GM21447 (cell line): ENCODE measurements at regions not wholly inside any gene's neighbourhood (a gene's known extent, or its start where the extent isn't known, plus 50 kb on each side); places are given as distances from the start of the nearest gene placed in this dataset.
"Not testable (repeated sequence)": the region's sequence is repeated elsewhere in the genome, so short reads cannot be mapped to it uniquely, and the experiment has no call there.

Experiments
- ATAC-seq: cut with Tn5 transposase; IDR thresholded peaks from one replicate; pipeline ENCODE4 v1.9.1; 2021; ENCODE audit not compliant: unreplicated experiment

DNA sequence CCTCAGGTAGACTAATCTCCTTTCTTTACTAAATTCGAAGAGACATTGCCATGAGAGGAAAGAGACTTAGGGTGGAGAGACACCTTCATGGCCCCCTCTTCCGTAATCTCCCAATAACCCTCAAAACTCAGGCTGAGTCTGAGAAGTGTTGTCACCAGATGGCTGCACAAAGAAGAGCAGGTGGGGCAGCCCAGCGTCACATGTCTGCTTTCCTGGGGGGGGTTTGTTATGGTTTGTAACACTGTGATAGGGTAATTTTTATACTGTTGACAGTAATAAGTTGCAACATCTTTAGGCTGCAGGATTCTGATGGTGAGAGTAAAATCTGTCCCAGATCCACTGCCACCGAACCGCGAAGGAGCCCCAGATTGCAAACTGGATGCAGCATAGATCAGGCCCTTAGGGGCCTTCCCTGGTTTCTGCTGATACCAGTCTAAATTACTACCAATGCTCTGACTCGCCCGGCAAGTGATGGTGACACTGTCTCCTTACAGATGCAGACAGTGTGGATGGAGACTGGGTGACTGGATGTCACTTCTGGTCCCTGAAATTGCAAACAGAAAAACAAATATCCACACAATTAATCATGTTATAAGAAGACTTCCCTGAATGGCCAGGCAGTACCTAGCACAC is 595.1 kb downstream of the RPIA start:
- ATAC-seq: not testable (repeated sequence)

DNA sequence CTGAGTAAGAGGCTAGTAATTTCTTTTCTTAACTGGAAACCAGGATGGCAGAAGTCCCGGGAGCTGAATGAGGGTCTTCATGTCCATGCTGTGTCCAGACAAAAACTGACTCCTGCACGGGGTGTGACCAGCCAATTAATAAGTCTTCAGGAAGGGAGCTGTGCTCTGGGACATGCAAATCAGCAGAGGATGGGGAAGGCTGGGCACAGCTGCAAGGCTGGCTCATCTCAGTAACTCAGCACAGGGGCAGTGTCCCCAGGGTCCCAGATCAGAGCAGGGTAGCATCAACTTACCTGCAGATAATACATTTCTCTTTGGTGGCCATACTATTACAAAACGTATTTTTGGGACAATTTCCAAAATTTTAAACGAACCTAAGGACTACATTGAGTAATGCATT is 595.6 kb downstream of the RPIA start:
- not testable (repeated sequence) for ATAC-seq

DNA sequence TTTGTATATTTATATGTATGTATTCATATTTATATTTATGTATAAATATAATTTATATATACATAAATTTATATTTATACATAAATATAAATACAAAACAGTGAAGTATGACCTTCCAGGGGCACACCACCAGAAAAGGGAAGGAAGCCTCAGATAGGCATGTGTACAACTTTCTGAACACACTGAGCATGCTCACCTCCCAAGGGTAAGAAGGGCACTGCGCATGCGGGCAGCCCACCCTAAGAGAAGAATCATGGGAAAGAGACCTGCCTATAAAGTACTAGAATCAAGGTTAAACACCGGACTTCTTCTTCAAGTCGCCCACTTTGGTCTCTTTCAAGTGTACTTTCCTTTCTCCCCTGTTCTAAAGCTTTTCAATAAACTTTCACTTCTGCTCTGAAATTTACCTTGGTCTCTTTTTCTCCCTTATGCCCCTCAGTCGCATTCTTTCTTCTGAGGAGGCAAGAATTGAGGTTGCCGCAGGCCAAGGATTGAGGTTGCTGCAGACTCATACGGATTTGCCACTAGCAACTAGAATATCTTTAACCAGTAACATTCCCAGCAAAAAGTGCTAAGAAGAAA is 600.3 kb downstream of the RPIA start:
- not testable (repeated sequence) for ATAC-seq

DNA sequence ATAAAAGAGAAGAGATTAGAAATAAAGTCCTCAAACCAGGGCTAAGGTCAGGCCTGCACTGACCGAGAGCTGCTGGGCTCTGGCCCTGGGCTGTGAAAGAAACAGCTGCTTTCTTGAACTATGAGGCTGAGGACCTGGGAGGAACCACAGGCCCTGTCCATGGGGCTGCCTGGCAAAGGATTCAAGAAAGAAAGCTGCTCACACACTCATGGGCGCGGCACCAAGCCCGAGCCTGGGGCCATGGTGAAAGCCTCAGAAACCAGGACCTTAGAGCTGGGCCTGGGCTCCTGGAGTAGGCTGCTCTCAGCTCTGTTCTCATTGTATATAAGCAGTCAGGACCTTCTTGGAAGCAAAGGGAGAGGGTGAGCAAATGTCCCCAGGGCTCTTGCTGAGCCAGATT is 601.9 kb downstream of the RPIA start:
- ATAC-seq: not testable (repeated sequence)

DNA sequence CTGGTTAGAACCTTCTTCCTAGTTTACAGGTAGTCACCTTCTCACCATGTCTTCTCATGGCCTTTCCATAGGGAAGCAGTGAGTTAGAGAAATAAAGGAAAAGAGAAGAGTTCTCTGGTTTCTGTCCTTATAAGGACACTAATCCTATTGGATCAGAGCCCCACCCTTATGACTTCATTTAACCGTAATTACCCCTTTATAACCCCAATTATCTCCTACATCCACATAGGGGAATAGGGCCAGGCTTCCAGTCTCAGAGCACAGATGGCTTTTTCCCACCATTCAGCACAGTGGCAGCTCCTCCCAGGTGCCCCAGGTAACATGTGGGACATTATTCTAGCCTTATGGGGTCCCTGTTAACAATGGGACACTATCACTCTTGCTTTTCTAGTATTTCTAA is 602.9 kb downstream of the RPIA start:
- not testable (repeated sequence) for ATAC-seq

DNA sequence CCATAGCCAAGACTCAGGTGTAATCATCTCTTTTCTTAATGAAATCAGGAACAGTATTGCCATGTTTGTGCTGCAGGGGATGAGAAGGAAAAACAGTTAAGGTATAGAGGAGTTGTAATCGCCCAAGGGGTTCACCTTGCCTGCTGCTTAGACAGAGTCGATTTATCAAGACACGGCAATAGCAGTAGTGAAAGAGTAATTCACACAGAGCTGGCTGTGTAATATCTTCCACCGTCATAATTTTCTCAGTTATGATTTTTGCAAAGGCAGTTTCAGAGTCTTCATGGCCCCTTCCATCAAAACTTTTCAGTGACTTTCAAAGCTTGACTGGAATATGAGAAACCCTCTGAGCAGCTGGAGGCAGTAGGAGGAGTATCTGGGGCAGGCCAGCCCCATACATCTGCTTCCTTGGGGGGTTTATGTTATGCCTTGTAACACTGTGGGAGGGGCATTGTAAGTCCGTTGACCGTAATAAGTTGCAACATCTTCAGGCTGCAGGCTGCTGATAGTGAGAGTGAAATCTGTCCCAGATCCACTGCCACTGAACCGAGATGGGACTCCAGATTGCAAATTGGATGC is 605.4 kb downstream of the RPIA start:
- ATAC-seq: not testable (repeated sequence)

DNA sequence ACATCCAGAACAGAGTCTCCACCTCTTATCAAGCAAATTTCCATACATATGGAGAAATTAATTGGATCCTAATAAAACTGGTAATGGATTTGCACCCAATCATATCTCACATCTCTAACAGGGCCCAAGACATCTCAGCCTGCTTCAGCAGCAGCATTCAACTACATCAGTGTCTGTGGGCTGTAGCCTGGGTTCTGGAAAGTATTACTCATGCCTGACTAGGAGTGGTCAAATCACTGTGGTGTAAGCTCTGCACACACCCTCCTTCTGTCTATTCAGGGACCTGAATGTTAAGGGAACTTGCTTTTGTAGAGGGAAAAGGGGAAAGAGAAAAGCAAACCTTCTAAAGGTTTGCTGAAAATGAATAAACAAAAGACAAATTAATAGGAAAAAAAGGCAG is 607.7 kb downstream of the RPIA start:
- not testable (repeated sequence) for ATAC-seq

DNA sequence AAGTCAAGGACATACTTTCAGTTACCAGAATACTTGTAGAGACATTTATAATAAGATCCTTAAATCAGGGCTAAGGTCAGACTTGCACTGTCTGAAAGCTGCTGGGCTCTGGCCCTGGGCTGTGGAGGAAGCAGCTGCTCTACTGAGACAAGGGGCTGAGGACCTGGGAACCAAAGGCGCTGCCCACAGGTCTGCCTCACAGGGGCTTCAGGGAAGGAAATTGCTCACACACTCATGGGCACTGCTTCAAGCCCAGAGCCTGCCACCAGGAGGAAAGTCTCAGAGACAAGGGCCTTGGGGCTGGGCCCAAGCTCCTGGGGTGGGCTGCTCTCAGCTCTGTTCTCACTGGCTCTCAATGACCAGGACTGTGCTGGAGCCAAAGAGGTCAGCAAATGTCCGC is 614.1 kb downstream of the RPIA start:
- ATAC-seq: not testable (repeated sequence)

DNA sequence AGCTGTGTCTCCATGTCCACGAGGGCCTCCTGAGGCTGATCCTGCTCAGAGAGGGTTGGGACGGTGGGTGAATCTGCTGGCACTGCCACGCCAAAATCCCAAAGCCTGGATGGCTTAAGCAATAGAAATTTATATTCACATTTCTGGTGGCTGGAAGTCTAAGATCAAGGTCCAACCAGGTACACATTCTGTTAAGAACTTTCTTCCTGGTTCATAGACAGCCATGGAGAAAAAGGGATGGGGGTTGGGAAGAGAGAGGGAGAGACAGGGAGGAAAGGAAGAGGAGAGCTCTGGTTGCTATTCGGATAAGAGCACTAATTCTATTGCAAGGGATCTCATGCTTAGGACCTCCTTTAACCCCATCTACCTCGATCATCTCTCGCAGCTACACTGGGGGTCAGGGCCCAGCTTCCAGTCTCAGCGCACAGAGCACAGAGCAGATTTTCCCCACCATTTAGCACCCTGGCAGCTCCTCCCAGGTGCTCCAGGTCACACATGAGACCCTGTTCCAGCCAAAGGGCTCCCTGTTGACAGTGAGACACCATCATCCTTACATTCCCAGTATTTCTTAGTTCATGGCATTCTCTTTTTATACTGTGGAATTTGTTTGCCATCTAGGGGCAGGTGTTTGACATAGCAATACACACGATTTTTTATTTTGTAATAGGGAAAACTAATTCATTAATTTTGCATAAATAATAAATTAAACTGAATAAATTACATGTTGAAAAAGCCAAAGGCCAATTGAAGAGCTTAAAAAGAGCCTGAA is 615.6 kb downstream of the RPIA start:
- ATAC-seq: not testable (repeated sequence)

DNA sequence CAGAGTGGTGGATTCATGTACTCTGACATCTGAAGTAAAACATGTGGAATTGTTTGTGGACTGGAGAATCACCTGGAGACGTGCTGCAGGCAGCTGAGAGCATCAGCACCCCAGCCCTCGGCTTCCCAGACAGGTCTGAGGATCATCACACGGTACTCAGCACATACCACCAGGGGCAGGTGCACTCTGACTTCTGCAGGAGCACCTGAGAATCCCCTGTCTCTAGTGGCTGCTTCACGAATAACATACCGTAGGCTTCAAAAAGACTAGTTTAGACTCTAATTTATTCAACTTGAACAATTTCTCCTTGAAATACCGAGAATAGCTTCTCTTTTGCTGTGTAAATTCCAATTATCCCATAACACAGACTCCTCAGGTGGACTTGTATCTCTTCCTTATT is 627.5 kb downstream of the RPIA start:
- ATAC-seq: not testable (repeated sequence)

DNA sequence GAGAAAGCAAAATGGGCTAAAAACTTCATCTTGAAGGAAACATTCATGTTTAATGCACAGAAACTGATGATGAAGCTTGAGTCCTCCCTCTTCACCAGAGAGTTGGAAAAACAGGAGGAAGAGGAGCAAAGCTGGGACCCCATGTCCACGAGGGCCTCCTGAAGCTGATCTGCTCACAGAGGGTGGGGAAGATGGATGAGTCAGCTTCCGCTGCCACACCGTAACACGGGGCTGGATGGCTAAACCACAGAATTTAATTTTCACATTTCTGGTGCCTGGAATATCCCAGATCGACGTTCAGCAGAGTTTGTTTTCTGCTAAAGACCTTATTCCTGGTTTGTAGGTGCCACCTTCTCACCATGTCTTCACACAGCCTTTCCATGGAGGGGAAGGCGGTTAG is 634.4 kb downstream of the RPIA start:
- ATAC-seq: not testable (repeated sequence)

DNA sequence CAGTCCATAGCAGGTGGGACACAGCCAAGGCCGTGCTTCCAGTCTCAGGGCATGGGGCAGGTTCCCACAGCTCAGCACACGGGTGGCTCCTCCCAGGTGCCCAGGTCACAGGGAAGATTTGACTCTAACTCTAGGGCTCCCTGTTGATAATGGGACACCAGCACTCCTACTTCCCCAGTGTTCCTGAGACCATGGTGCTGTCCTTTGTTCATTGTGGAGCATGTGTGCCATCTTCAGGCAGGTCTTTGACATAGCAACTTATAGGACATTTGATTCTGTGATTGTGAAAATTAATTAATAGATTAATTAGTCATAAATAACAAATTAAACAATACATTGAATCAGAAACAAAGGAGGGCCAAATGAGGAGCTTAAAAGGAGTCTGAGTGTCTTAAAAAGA is 635.0 kb downstream of the RPIA start:
- ATAC-seq: not testable (repeated sequence)

DNA sequence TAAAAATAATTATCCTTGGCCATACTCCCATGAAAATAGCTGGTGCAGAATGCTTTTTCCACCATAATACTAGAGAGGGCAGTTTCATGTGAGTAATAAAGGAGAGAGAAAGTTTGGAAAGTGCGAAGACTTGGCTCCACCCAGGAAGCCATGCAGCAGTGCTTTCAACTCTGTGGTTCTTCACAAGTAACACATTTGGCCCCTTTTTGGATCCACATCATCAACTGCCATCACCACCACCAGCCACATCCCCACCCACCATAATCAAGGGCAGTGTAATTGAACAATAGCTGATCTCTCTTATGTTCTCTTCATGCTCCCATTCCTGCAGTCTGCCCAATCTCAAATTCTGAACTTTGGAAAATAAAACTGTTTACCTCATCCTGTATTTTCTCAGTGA is 637.3 kb downstream of the RPIA start:
- not testable (repeated sequence) for ATAC-seq
